Prostate gland (tissue), 2 donors: ENCODE measurements at regions not wholly inside any gene's neighbourhood (a gene's known extent, or its start where the extent isn't known, plus 50 kb on each side); places are given as distances from the start of the nearest gene placed in this dataset.

ENCODE experiments used
- DNase-seq: peaks from one replicate; pipeline ENCODE4 v3.0.0-alpha.2; 2019; ENCODE audit warnings: low spot score
- H3K27ac ChIP-seq, 2 donors: fragments of 200-600 bp; sonication (generic); 2 replicates each; pipeline ENCODE4 v1.5.1; 2017 to 2019
- H3K27me3 ChIP-seq: fragments of 200-600 bp; sonication (generic); replicated peaks from 2 replicates; pipeline ENCODE4 v1.5.1; 2019; ENCODE audit not compliant: insufficient read depth
- H3K36me3 ChIP-seq, 2 donors: fragments of 200-600 bp; sonication (generic); 1 replicate in 1 of 2; 2 replicates in 1 of 2; pipeline versions ENCODE4 v1.5.1 to v1.8.1; 2017 to 2019
- H3K4me1 ChIP-seq: fragments of 200-600 bp; sonication (generic); replicated peaks from 2 replicates; pipeline ENCODE4 v1.5.1; 2019
- H3K4me3 ChIP-seq, 2 donors: fragments of 200-600 bp; sonication (generic); 2 replicates each; pipeline ENCODE4 v1.5.1; 2017 to 2019
- H3K9me3 ChIP-seq: fragments of 200-600 bp; sonication (generic); 2 replicates; pipeline ENCODE4 v1.5.1; 2017
- POLR2A ChIP-seq: fragments of 450-650 bp; IDR thresholded peaks from one replicate; pipeline ENCODE4 v1.6.1; 2016; ENCODE audit warnings: antibody characterized with exemption, mild to moderate bottlenecking
- POLR2AphosphoS5 ChIP-seq: sonication (generic); formaldehyde crosslinking; IDR thresholded peaks from one replicate; pipeline ENCODE4 v1.6.1; 2017; ENCODE audit warnings: antibody characterized with exemption
- WGBS: methylation state at CpG from one replicate; pipeline ENCODE4 v1.1.5; 2018; 5-methylcytosine and 5-hydroxymethylcytosine counted together
- intact Hi-C: fragments of 100-400 bp; cut with DNase I; formaldehyde crosslinking; loops from one replicate; pipeline ENCODE4 v1.14.2; 2022
- TF ChIP-seq, protein P1 (sequence below), 4 experiments: fragments of 200-600 bp in 2 of 4; fragments of 450-650 bp in 2 of 4; sonication (generic) in 2 of 4; IDR thresholded peaks; 1 replicate in 3 of 4; 2 replicates in 1 of 4; pipeline ENCODE4 v1.5.1; 2016 to 2019; ENCODE audit warnings: antibody characterized with exemption in 4 of 4, mild to moderate bottlenecking in 2 of 4, moderate library complexity in 2 of 4

DNA sequence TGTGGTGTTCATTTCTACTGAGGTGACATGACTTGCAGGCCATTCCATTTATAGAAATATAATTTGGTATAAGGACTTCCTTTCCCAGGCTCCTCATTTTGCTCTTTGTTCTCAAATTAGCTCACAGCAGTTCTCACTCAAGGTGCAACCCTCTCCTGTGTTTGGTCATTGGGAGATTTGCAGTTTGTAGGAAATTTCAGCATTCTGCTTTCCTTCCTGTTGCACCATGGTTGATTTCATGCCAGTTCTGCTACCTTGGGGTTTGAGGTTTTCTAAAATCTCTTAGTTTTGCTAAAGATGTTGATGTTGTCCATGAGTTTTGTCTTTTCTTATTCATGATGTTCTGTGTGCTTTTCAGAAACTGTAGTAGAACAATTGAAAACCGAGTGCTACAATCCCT, 65.7 kb upstream of the PROK2 start:
- intact Hi-C loops = no loop called here
- WGBS = 61% methylated on average over 1 of the region's 1 CpG
- Histone ChIP-seq H3K4me1 (no peaks in the 10 kb centered on the region), H3K9me3 (no peaks in the 10 kb centered on the region), H3K27me3 (no peaks in the 10 kb centered on the region), H3K36me3 (no peaks in the 10 kb centered on the region), H3K4me3 (no peak overlapping the region), H3K27ac (no peak overlapping the region)
- no peak for DNase-seq
- TF ChIP-seq POLR2AphosphoS5 (no peak), POLR2A (no peak)
- TF ChIP-seq, protein P1, sequence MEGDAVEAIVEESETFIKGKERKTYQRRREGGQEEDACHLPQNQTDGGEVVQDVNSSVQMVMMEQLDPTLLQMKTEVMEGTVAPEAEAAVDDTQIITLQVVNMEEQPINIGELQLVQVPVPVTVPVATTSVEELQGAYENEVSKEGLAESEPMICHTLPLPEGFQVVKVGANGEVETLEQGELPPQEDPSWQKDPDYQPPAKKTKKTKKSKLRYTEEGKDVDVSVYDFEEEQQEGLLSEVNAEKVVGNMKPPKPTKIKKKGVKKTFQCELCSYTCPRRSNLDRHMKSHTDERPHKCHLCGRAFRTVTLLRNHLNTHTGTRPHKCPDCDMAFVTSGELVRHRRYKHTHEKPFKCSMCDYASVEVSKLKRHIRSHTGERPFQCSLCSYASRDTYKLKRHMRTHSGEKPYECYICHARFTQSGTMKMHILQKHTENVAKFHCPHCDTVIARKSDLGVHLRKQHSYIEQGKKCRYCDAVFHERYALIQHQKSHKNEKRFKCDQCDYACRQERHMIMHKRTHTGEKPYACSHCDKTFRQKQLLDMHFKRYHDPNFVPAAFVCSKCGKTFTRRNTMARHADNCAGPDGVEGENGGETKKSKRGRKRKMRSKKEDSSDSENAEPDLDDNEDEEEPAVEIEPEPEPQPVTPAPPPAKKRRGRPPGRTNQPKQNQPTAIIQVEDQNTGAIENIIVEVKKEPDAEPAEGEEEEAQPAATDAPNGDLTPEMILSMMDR (IDR thresholded peaks at IDR 0.05) = no peak

GRCh38 chr3:71849681-71850080, 64.7 kb upstream of the PROK2 start:
- H3K27me3 ChIP-seq = no peaks in the 10 kb centered on the region
- no peak for DNase-seq
- H3K4me1 ChIP-seq = no peaks in the 10 kb centered on the region
- intact Hi-C loops = no loop called here
- no peak overlapping the region for H3K27ac ChIP-seq
- H3K36me3 ChIP-seq = no peaks in the 10 kb centered on the region
- no peaks in the 10 kb centered on the region for H3K9me3 ChIP-seq
- no peak overlapping the region for H3K4me3 ChIP-seq
- TF ChIP-seq, protein P1 (IDR thresholded peaks at IDR 0.05) = no peak
- TF ChIP-seq POLR2A (no peak), POLR2AphosphoS5 (no peak)

GRCh38 chr3:71847794-71848193, 62.8 kb upstream of the PROK2 start:
- no peaks in the 10 kb centered on the region for H3K27me3 ChIP-seq
- intact Hi-C loops = no loop called here
- no peaks in the 10 kb centered on the region for H3K9me3 ChIP-seq
- no peak overlapping the region for H3K4me3 ChIP-seq
- WGBS = 77% methylated on average over 4 of the region's 4 CpGs
- H3K4me1 ChIP-seq = no peaks in the 10 kb centered on the region
- no peak for DNase-seq
- H3K36me3 ChIP-seq = no peaks in the 10 kb centered on the region
- TF ChIP-seq, protein P1 (IDR thresholded peaks at IDR 0.05) = no peak
- TF ChIP-seq POLR2A (no peak), POLR2AphosphoS5 (no peak)
- H3K27ac ChIP-seq = no peak overlapping the region

DNA sequence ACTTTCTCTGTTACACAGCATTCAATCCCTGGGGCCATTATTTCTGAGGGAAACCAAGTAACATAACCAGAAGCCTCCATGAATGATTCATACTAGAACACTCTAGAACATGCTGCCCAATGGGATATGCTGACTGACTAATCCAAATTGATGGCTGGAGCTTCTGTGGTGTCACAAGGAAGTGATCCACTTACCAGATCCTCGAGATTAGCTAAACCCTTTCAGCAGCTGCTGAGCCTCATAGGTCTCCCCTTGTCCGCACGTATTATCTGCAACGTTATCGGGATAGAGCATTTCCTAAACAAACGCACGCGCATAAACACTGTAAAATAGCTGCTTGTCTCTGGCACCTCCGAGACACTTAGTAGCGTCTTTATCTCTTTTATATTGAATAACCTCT, 61.2 kb upstream of the PROK2 start:
- Histone ChIP-seq H3K27me3 (no peaks in the 10 kb centered on the region), H3K4me1 (no peaks in the 10 kb centered on the region), H3K27ac (no peak overlapping the region), H3K36me3 (no peaks in the 10 kb centered on the region), H3K9me3 (no peaks in the 10 kb centered on the region), H3K4me3 (no peak overlapping the region)
- intact Hi-C loops = no loop called here
- 61% methylated on average over 10 of the region's 10 CpGs for WGBS
- no peak for TF ChIP-seq POLR2A
- no peak for TF ChIP-seq POLR2AphosphoS5
- TF ChIP-seq, protein P1 (IDR thresholded peaks at IDR 0.05) = no peak
- DNase-seq = no peak

DNA sequence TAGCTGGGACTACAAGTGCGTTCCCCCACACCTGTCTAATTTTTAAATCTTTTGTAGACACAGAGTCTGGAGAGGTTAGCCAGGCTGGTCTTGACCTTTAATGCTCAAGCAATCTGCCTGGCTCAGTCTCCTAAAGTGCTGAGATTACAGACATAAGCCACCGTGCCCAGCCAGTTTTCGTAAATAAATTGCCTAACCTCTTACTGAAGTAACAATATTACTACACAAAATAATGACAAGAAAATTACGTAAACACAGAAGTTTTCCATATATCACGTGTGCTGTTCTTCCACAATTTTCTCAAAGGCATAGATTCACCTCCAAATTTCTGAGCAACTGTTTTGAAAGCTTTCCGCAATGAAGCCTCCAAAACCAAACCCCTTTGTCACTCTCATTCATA, 58.1 kb upstream of the PROK2 start:
- H3K4me1 ChIP-seq = no peaks in the 10 kb centered on the region
- no peaks in the 10 kb centered on the region for H3K36me3 ChIP-seq
- WGBS = 94% methylated on average over 6 of the region's 6 CpGs
- H3K27ac ChIP-seq = no peak overlapping the region
- H3K27me3 ChIP-seq = no peaks in the 10 kb centered on the region
- intact Hi-C loops = no loop called here
- H3K4me3 ChIP-seq = no peak overlapping the region
- no peak for DNase-seq
- H3K9me3 ChIP-seq = no peaks in the 10 kb centered on the region
- TF ChIP-seq, protein P1 (IDR thresholded peaks at IDR 0.05) = no peak
- no peak for TF ChIP-seq POLR2AphosphoS5
- no peak for TF ChIP-seq POLR2A
